ENCODE measurements at regions not wholly inside any gene's neighbourhood (a gene's known extent, or its start where the extent isn't known, plus 50 kb on each side); places are given as distances from the start of the nearest gene placed in this dataset.
A peak's percentile ranks its signal among the peaks of the same experiment; 100 is the strongest.

- Histone ChIP-seq H3K27ac (replicated peaks) (no peak overlapping the region), H3K27me3 (ENCODE audit: insufficient read depth, poor library complexity, severe bottlenecking) (no peaks in the 10 kb centered on the region), H3K4me3 (replicated peaks; ENCODE audit: insufficient read depth, low read length) (no peak overlapping the region)
- no peak for DNase-seq (ENCODE audit: low read depth in 1 of 2, low spot score in 1 of 2)
- TF ChIP-seq SPI1 (IDR thresholded peaks at IDR 0.05; ENCODE audit: borderline replicate concordance, low read depth): no peak
- TF ChIP-seq CTCF (IDR thresholded peaks at IDR 0.05; ENCODE audit: insufficient read depth, low read length): no peak
- no peak for TF ChIP-seq POLR2AphosphoS5 (IDR thresholded peaks at IDR 0.05; ENCODE audit: low read depth)
- TF ChIP-seq GABPA (IDR thresholded peaks at IDR 0.05; ENCODE audit: low read depth): no peak
- no peak for TF ChIP-seq REST (IDR thresholded peaks at IDR 0.05; ENCODE audit: insufficient replicate concordance, low read depth)
Observed at GRCh38 chr6:14977747-14978382, 268.0 kb upstream of the JARID2 start.

- Histone ChIP-seq H3K27me3 (ENCODE audit: insufficient read depth, poor library complexity, severe bottlenecking) (no peaks in the 10 kb centered on the region), H3K4me3 (replicated peaks; ENCODE audit: insufficient read depth, low read length) (no peak overlapping the region), H3K27ac (replicated peaks) (no peak overlapping the region)
- peak; percentile 99 for TF ChIP-seq SPI1 (IDR thresholded peaks at IDR 0.05; ENCODE audit: borderline replicate concordance, low read depth)
- no peak for TF ChIP-seq GABPA (IDR thresholded peaks at IDR 0.05; ENCODE audit: low read depth)
- peak in 1 of 2 experiments; percentile 66 for DNase-seq (ENCODE audit: low read depth in 1 of 2, low spot score in 1 of 2)
Observed at GRCh38 chr6:14981960-14982359, 263.9 kb upstream of the JARID2 start.

- Histone ChIP-seq H3K27ac (replicated peaks) (no peak overlapping the region), H3K4me3 (replicated peaks; ENCODE audit: insufficient read depth, low read length) (no peak overlapping the region), H3K27me3 (ENCODE audit: insufficient read depth, poor library complexity, severe bottlenecking) (no peaks in the 10 kb centered on the region)
- no peak for TF ChIP-seq GABPA (IDR thresholded peaks at IDR 0.05; ENCODE audit: low read depth)
- TF ChIP-seq POLR2AphosphoS5 (IDR thresholded peaks at IDR 0.05; ENCODE audit: low read depth): no peak
- TF ChIP-seq SPI1 (IDR thresholded peaks at IDR 0.05; ENCODE audit: borderline replicate concordance, low read depth): no peak
- no peak for TF ChIP-seq CTCF (IDR thresholded peaks at IDR 0.05; ENCODE audit: insufficient read depth, low read length)
- no peak for TF ChIP-seq REST (IDR thresholded peaks at IDR 0.05; ENCODE audit: insufficient replicate concordance, low read depth)
- no peak for DNase-seq (ENCODE audit: low read depth in 1 of 2, low spot score in 1 of 2)
Observed at GRCh38 chr6:14983599-14984518, 262.0 kb upstream of the JARID2 start.

GRCh38 chr6:14984519-14984853, 261.4 kb upstream of the JARID2 start:
- H3K27ac ChIP-seq (replicated peaks): no peak overlapping the region
- TF ChIP-seq POLR2AphosphoS5 (IDR thresholded peaks at IDR 0.05; ENCODE audit: low read depth) (no peak), SPI1 (IDR thresholded peaks at IDR 0.05; ENCODE audit: borderline replicate concordance, low read depth) (no peak), GABPA (IDR thresholded peaks at IDR 0.05; ENCODE audit: low read depth) (no peak), REST (IDR thresholded peaks at IDR 0.05; ENCODE audit: insufficient replicate concordance, low read depth) (no peak), CTCF (IDR thresholded peaks at IDR 0.05; ENCODE audit: insufficient read depth, low read length) (no peak)
- H3K27me3 ChIP-seq (ENCODE audit: insufficient read depth, poor library complexity, severe bottlenecking): no peaks in the 10 kb centered on the region
- no peak overlapping the region for H3K4me3 ChIP-seq (replicated peaks; ENCODE audit: insufficient read depth, low read length)
- no peak for DNase-seq (ENCODE audit: low read depth in 1 of 2, low spot score in 1 of 2)

Measured in HL-60 (cell line).